Effector memory CD8-positive, alpha-beta T cell (primary cell): ENCODE measurements at regions not wholly inside any gene's neighbourhood (a gene's known extent, or its start where the extent isn't known, plus 50 kb on each side); places are given as distances from the start of the nearest gene placed in this dataset.

ENCODE experiments used
- ATAC-seq: fragments of 150-1000 bp; cut with Tn5 transposase; replicated peaks from 2 replicates; pipeline ENCODE4 v1.10.0; 2021; ENCODE audit warnings: mild to moderate bottlenecking, moderate library complexity
- DNase-seq, 3 experiments: peaks; one replicate each; pipeline ENCODE4 v3.0.0; 2021
- H3K27ac Mint-ChIP-seq, 2 donors: one replicate each; pipeline ENCODE4 v1.8.0; 2022; ENCODE audit warnings: mild to moderate bottlenecking in 2 of 2, mixed read lengths in 2 of 2, moderate library complexity in 2 of 2
- H3K27me3 Mint-ChIP-seq, 2 donors: one replicate each; pipeline ENCODE4 v1.8.0; 2022; ENCODE audit warnings: mixed read lengths in 2 of 2
- H3K36me3 Mint-ChIP-seq: one replicate; pipeline ENCODE4 v1.8.0; 2022; ENCODE audit warnings: mild to moderate bottlenecking, moderate library complexity, mixed read lengths; ENCODE audit not compliant: insufficient read depth
- H3K4me1 Mint-ChIP-seq, 2 donors: one replicate each; pipeline ENCODE4 v1.8.0; 2022; ENCODE audit warnings: low read depth in 2 of 2, mixed read lengths in 2 of 2
- H3K4me3 Mint-ChIP-seq, 2 donors: one replicate each; pipeline ENCODE4 v1.8.0; 2022; ENCODE audit warnings: mild to moderate bottlenecking in 2 of 2, mixed read lengths in 2 of 2, moderate library complexity in 2 of 2
- H3K9me3 Mint-ChIP-seq, 2 donors: one replicate each; pipeline ENCODE4 v1.8.0; 2022; ENCODE audit warnings: mixed read lengths in 2 of 2

DNA sequence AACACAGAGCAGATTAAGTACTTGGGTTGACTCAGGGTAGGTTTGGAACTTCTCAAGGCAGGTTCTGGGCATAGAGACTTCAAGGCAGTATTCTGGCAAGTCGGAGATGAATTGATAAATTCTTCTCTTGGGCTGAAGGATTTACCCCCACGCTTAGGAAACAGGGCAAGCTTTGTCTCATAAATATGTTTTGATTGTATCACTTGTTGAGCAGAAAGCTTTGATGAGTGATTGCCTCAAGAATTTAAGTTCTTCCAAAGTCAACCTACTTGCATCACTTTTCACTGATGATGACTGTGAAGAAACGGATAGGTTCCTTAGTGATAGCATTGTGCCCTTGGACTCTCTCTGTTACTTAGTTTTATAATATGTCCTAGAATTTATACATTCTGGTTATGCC is 258.6 kb upstream of the DACH1 start:
- DNase-seq (no peak), ATAC-seq (no peak)
- H3K4me3 Mint-ChIP-seq: no peak overlapping the region
- H3K9me3 Mint-ChIP-seq: peaks cover 0 to 3% of the 10 kb centered on the region in 2 donors
- H3K27me3 Mint-ChIP-seq: no peaks in the 10 kb centered on the region
- no peak overlapping the region for H3K27ac Mint-ChIP-seq
- H3K4me1 Mint-ChIP-seq: no peaks in the 10 kb centered on the region
- no peaks in the 10 kb centered on the region for H3K36me3 Mint-ChIP-seq

DNA sequence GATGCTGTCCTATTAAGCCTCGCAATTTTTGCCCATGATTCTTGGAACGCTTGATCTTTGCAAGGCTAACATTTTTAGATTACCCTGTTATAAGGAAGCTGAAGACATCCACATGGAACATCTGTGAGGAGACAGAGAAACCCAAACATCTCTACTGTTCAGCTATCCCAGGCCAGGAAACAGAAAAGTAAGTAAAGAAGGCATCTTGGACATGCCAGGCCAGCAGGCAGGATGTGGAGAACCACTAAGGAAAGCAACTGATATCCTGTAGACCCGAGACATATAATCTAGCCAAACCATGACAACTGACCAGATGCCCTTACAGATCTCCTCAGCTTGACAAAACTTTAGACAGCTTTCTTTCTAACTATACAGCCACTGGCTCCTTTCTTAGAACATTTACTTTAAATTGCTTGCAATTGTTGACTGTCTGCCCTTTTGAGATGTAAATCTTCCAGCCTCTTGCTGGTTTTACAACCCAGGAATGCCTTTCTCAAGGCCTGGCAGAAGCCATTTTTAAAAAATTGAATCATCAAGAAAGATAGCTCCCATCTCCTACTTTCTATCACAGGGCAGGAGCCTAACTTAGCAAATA is 255.8 kb upstream of the DACH1 start:
- DNase-seq: no peak
- H3K4me3 Mint-ChIP-seq: no peak overlapping the region
- H3K36me3 Mint-ChIP-seq: no peaks in the 10 kb centered on the region
- H3K27me3 Mint-ChIP-seq: no peaks in the 10 kb centered on the region
- no peak overlapping the region for H3K27ac Mint-ChIP-seq
- H3K9me3 Mint-ChIP-seq: peaks cover 0 to 3% of the 10 kb centered on the region in 2 donors
- no peaks in the 10 kb centered on the region for H3K4me1 Mint-ChIP-seq
- no peak for ATAC-seq

DNA sequence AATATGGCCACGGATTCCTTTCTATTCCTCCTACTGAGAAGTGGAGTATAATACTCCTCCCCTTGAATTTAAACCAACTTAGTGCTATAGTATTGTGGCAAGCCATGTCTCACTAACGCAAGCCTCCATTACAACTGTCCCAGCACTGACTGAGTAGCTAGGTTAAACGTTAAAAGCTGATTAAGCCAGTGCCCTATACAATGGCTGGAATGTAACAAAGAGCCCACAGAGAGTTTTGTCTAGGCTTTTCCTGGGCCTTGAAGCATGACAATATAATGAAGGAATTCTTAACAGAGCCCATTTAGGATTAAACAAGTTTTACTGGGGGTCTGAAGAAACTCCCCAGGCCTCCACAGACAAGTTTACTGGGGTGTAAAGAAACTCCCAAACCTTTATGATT is 254.5 kb upstream of the DACH1 start:
- H3K27me3 Mint-ChIP-seq: no peaks in the 10 kb centered on the region
- H3K4me1 Mint-ChIP-seq: no peaks in the 10 kb centered on the region
- ATAC-seq: no peak
- DNase-seq: no peak
- H3K4me3 Mint-ChIP-seq: no peak overlapping the region
- H3K36me3 Mint-ChIP-seq: no peaks in the 10 kb centered on the region
- H3K9me3 Mint-ChIP-seq: peaks cover 0 to 3% of the 10 kb centered on the region in 2 donors
- H3K27ac Mint-ChIP-seq: no peak overlapping the region

DNA sequence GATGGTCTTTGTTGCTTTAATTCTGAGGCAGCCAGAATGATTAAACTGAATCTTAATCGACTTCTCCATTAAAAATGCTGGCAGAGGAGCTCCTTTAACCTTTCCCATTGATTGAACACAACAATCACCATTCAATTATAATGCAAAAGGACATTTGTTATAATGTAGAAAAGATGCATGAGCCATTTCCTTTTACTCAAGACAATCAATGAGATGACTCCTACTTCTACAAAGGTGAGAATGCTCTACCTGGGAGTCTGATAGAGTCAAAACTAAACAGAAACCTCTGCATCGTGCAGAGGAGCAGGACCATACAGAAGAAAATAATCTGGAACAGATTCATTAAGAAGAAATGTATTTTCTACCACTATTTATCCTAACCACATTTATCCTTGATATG is 253.6 kb upstream of the DACH1 start:
- peaks cover 0 to 4% of the 10 kb centered on the region in 2 donors for H3K9me3 Mint-ChIP-seq

DNA sequence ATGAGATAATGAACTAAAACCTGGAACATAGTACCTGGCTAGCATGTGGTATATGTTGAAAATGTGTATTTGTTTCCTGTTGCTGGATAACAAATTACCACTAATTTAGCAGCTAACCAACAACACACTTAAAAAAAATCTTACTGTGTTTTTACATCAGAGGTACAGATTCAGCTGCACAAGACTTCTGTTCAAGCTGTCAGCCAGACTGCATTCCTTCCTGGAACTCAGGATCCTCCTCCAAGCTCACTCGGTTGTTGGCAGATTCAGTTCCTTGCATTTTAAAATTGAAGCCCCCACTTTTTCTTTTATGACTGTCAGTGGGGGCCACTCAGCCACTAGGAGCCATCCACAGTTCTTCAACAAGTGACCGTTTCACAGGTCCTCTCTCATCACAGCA is 246.9 kb upstream of the DACH1 start:
- Mint-ChIP-seq H3K27me3 (no peaks in the 10 kb centered on the region), H3K9me3 (peaks cover 0 to 3% of the 10 kb centered on the region in 2 donors), H3K4me1 (no peaks in the 10 kb centered on the region), H3K36me3 (no peaks in the 10 kb centered on the region), H3K4me3 (no peak overlapping the region), H3K27ac (no peak overlapping the region)
- ATAC-seq: no peak
- DNase-seq: no peak

More for the DNA sequence above, 253.6 kb upstream of the DACH1 start:
- Mint-ChIP-seq H3K27me3 (no peaks in the 10 kb centered on the region), H3K36me3 (no peaks in the 10 kb centered on the region), H3K4me1 (no peaks in the 10 kb centered on the region), H3K4me3 (no peak overlapping the region), H3K27ac (no peak overlapping the region)
- ATAC-seq (no peak), DNase-seq (no peak)

DNA sequence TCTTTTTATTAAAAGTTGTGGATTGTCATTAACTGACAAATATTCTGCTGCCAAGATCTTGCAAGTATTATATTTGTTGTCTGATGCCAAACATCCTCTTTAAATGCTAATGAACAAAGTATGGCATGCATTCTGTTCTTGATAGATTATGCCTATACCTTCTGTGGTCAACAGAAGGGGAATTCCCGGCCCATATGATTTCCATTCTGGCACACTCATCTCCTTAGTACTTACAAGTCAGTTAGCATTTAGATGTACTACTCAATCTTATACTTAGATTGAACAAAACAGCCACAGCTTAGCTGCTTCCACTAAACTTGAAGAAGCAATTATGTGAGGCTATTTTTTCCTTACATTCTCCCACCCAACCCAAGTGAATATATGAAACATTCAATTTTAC is 246.1 kb upstream of the DACH1 start:
- DNase-seq (no peak), ATAC-seq (no peak)
- no peaks in the 10 kb centered on the region for H3K36me3 Mint-ChIP-seq
- H3K4me3 Mint-ChIP-seq: no peak overlapping the region
- no peaks in the 10 kb centered on the region for H3K4me1 Mint-ChIP-seq
- peaks cover 0 to 3% of the 10 kb centered on the region in 2 donors for H3K9me3 Mint-ChIP-seq
- H3K27ac Mint-ChIP-seq: no peak overlapping the region
- no peaks in the 10 kb centered on the region for H3K27me3 Mint-ChIP-seq

DNA sequence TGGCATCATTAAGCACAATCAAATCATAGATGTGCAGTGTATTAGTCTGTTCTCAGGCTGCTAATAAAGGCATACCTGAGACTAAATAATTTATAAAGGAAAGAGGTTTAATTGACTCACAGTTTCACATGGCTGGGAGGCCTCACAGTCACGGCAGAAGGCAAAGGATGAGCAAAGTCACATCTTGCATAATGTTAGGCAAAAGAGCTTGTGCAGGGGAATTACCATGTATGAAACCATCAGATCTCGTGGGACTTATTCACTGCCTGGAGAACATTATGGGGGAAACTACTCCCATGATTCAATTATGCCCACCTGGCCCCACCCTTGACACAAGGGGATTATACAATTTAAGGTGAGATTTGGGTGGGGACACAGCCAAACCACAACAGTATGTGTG is 245.2 kb upstream of the DACH1 start:
- H3K4me3 Mint-ChIP-seq: no peak overlapping the region
- ATAC-seq (no peak), DNase-seq (no peak)
- no peak overlapping the region for H3K27ac Mint-ChIP-seq
- peaks cover 0 to 3% of the 10 kb centered on the region in 2 donors for H3K9me3 Mint-ChIP-seq
- no peaks in the 10 kb centered on the region for H3K36me3 Mint-ChIP-seq
- no peaks in the 10 kb centered on the region for H3K27me3 Mint-ChIP-seq
- H3K4me1 Mint-ChIP-seq: no peaks in the 10 kb centered on the region

DNA sequence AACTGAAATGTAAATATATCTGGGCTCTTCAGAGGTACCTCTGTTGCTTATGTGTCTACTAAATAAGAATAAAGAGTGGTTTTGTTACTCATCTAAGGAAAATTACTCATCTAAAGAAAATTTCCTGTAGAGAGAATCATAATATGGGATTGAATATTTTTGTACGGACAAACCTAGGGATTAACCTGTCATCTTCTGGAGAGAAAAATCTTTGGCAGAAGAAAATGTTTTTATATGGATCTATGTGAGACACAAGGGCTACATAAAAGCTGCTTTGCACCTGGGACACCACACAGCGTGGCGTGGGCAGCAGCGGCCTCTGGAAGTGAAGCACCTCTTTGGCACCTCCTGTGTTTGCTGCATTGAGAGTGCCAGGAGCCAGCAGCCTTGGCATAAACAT is 242.9 kb upstream of the DACH1 start:
- Mint-ChIP-seq H3K27me3 (no peaks in the 10 kb centered on the region), H3K9me3 (peaks cover 5 to 14% of the 10 kb centered on the region in 2 donors), H3K4me3 (no peak overlapping the region), H3K27ac (no peak overlapping the region), H3K4me1 (no peaks in the 10 kb centered on the region), H3K36me3 (no peaks in the 10 kb centered on the region)
- no peak for ATAC-seq
- no peak for DNase-seq

DNA sequence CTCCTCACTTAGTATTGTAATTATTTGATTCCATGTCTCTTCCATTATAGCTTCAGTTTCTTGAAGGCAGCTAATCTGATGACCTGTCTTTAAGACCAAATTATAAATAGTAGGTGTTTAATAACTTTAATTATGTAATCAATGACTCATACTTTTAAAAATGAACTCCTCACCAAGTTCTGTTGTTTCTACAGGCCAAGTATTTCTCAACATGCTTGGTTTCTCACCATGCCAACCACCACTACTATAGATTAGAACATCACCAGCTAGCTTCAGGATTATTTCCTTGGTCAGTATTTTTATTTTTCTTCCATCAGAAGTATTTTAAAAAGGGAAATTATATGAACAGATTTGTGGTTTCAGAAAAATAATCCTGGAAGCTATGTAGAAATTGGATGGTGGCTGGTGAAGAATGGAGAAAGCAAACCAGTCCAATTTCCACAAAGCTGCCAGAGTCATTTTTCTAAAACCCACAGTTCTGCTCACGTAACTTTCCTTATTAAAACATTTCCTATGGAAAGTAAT is 237.7 kb upstream of the DACH1 start:
- Mint-ChIP-seq H3K27ac (no peak overlapping the region), H3K4me1 (no peaks in the 10 kb centered on the region), H3K9me3 (peaks cover 7 to 14% of the 10 kb centered on the region in 2 donors), H3K36me3 (peaks cover 3% of the 10 kb centered on the region), H3K27me3 (no peaks in the 10 kb centered on the region), H3K4me3 (no peak overlapping the region)
- no peak for DNase-seq
- no peak for ATAC-seq

DNA sequence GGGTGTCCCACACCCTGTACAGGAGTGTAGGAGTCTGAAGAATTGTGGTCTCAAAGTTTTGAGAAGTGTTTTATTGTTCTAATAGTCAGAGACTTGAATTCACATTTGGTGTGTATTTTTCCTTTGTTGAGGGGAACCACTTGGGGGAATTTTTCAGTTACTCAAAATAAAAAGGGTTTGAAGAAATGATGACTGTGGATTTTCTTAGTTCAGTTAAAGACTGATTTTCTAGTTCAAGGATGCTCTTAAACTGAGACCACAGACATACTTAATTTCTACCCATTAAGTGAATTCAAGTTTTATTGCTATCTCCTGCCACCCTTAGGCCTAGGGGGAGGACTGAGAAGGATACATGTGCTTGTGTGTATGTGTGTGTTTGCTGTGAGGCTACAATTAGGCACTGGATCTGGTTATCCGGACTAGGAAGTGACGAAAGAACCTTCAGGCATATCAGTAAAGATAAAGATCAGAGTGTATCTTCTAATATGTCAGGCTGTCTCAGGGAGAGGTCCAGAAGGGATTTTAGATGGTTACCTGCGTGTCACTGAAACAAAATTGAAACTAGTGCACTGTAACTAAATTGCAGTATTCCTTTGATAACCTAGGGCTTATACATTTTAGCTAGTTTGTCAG is 234.9 kb upstream of the DACH1 start:
- H3K36me3 Mint-ChIP-seq: peaks cover 3% of the 10 kb centered on the region
- H3K27me3 Mint-ChIP-seq: no peaks in the 10 kb centered on the region
- H3K9me3 Mint-ChIP-seq: peaks cover 7 to 14% of the 10 kb centered on the region in 2 donors
- H3K4me1 Mint-ChIP-seq: no peaks in the 10 kb centered on the region
- DNase-seq (no peak), ATAC-seq (no peak)
- no peak overlapping the region for H3K27ac Mint-ChIP-seq
- no peak overlapping the region for H3K4me3 Mint-ChIP-seq

DNA sequence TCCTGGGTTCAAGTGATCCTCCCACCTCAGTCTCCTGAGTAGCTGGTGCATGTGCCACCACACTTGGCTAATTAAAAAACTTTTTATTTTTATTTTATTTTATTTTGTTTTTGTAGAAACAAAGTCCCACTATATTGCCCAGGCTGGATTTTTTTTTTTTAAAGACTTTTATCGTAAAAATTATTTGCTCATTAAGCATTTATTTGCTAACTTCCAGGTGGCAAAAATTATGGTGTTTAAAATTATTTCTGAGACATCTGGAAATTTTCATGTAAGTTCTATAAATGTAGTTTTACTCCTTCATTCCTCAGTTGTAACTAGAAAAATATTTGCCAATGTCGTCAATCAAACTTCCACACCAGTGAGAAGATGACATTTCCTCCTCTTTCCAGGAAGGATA is 233.3 kb upstream of the DACH1 start:
- Mint-ChIP-seq H3K4me1 (no peaks in the 10 kb centered on the region), H3K9me3 (peaks cover under 1 to 4% of the 10 kb centered on the region in 2 donors), H3K27me3 (no peaks in the 10 kb centered on the region), H3K36me3 (peaks cover 3% of the 10 kb centered on the region), H3K4me3 (no peak overlapping the region), H3K27ac (no peak overlapping the region)
- DNase-seq: no peak
- ATAC-seq: no peak

DNA sequence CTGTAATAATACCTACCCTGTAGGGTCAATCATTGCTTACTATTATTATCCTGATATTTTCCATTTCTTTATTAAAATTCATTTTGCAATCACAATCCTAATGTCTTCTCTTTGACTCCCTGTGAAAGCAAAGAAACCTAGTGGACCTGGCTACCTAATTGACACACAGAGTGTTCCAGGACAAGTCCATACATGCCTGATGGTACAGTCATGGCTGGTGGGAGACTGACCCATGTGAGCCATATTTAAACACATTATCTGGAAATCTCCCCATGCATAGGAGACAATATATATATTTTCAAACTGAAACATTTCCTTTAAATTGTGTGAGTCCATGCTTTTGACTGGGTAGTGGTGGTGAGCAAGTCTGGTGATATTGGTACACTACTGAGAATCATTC is 230.6 kb upstream of the DACH1 start:
- ATAC-seq (no peak), DNase-seq (no peak)
- Mint-ChIP-seq H3K4me3 (no peak overlapping the region), H3K9me3 (peaks cover 0 to 2% of the 10 kb centered on the region in 2 donors), H3K4me1 (no peaks in the 10 kb centered on the region), H3K27ac (no peak overlapping the region), H3K36me3 (no peaks in the 10 kb centered on the region), H3K27me3 (no peaks in the 10 kb centered on the region)

DNA sequence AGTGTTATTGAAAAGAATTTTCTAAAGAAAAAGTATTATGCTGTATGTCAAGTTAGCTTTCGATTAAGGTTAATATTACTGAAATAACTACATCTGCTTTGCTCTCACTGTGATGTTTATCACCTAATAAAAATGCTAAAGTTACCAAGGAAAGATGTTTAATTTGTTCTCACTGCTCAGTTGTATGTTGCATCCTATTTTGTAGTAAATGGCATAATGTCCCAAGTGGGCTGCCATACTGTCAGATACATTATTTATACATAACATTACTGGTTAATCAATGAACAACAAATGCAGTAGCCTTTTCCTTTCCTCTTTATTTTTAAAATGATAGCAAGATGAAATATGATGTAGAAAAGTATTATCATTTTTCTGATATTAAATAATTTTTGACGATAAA is 226.3 kb upstream of the DACH1 start:
- H3K9me3 Mint-ChIP-seq: peaks cover 10 to 14% of the 10 kb centered on the region in 2 donors
- H3K4me1 Mint-ChIP-seq: no peaks in the 10 kb centered on the region
- DNase-seq (no peak), ATAC-seq (no peak)
- no peak overlapping the region for H3K4me3 Mint-ChIP-seq
- no peaks in the 10 kb centered on the region for H3K27me3 Mint-ChIP-seq
- no peak overlapping the region for H3K27ac Mint-ChIP-seq
- H3K36me3 Mint-ChIP-seq: no peaks in the 10 kb centered on the region

DNA sequence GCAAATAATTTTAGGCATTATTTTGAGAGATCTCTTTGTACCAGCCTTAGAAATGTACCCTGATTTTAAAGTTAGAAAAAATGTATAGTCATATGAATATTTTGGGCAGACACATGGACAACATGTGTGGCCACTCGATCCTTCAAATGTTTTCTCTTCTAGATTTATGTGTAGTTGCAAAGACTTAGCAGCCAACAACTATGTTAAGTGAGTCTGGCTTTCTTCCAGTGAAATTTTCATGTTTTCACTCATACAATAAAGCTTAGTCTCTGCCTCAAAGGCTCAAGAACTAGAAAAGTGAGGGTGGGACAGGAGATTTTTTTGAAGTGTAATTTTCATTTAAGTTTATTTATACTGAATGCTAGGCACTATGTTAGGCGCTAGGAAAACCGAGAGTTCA is 207.7 kb upstream of the DACH1 start:
- Mint-ChIP-seq H3K36me3 (no peaks in the 10 kb centered on the region), H3K27me3 (no peaks in the 10 kb centered on the region), H3K4me3 (no peak overlapping the region), H3K27ac (no peak overlapping the region), H3K4me1 (no peaks in the 10 kb centered on the region), H3K9me3 (peaks cover 8 to 11% of the 10 kb centered on the region in 2 donors)
- DNase-seq (no peak), ATAC-seq (no peak)
